Motor neuron (in vitro differentiated cells): ENCODE measurements at regions not wholly inside any gene's neighbourhood (a gene's known extent, or its start where the extent isn't known, plus 50 kb on each side); places are given as distances from the start of the nearest gene placed in this dataset.

Source experiments
- ATAC-seq, 8 experiments: fragments of 200-7000 bp; cut with Tn5 transposase; replicated peaks in 6 of 8; 2 replicates each; pipeline ENCODE4 v1.8.0; 2021; ENCODE audit warnings: mild to moderate bottlenecking in 8 of 8, moderate library complexity in 8 of 8
- H3K27ac ChIP-seq, 2 donors: fragments of 250-450 bp; sonication (Bioruptor Pico); 2 replicates each; pipeline ENCODE4 v1.9.0; 2021; ENCODE audit warnings: antibody characterized with exemption in 2 of 2, mild to moderate bottlenecking in 2 of 2, moderate library complexity in 1 of 2
- H3K4me1 ChIP-seq, 2 donors: fragments of 250-450 bp; sonication (Bioruptor Pico); replicated peaks in 1 of 2; 2 replicates each; pipeline ENCODE4 v1.6.1; 2021; ENCODE audit warnings: antibody characterized with exemption in 2 of 2, mild to moderate bottlenecking in 2 of 2, moderate library complexity in 1 of 2
- H3K4me3 ChIP-seq, 5 donors: fragments of 250-450 bp; sonication (Bioruptor Pico); 2 replicates each; pipeline ENCODE4 v1.9.0; 2021; ENCODE audit warnings: antibody characterized with exemption in 5 of 5, mild to moderate bottlenecking in 5 of 5, moderate library complexity in 4 of 5
- WGBS, 10 experiments: fragments of 450-650 bp; shearing (Covaris generic); methylation state at CpG; one replicate each; pipeline ENCODE4 v1.0.0; 2022; 5-methylcytosine and 5-hydroxymethylcytosine counted together
- in situ Hi-C, 9 experiments: fragments of 400-800 bp; cut with MboI; loops; one replicate each; pipeline ENCODE4 v1.15.0; 2021; ENCODE audit warnings: low sequenced_read_pairs in 9 of 9, low pct_unique_long_range_greater_than_20kb in 2 of 9; ENCODE audit not compliant: unreplicated experiment in 9 of 9

DNA sequence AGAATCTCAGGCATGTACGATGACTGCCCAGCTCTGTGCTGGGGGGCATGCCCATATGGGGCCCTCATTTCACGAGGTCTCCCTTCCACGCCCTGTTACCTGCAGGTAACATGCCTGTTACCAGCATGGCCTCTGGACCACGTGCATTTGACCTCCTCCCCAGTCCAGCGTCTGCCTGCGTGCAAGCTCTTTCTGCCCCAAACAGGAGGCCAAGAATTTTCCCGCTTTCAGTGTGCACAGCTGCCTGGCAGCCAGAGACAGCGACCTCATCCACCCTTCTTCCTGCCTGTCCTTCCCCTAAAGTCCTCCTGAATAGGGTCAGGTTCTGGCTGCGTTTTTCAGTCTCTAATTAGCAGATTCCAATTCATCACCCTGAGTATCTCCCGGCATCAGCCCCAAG is 306.5 kb upstream of the ZFHX3 start:
- ATAC-seq: peak in 5 of 8 experiments; percentile 64 to 77 (median 71)
- in situ Hi-C loops: no loop called here
- peaks cover 31 to 45% of the 10 kb centered on the region in 2 donors for H3K4me1 ChIP-seq
- no peak overlapping the region for H3K4me3 ChIP-seq
- 0 to 53% (median 23%) methylated on average over 1 to 5 of the region's 10 CpGs; no CpG with 5 or more reads in 4 of the 10 experiments for whole genome bisulfite sequencing, 10 experiments
- H3K27ac ChIP-seq: no peak overlapping the region

DNA sequence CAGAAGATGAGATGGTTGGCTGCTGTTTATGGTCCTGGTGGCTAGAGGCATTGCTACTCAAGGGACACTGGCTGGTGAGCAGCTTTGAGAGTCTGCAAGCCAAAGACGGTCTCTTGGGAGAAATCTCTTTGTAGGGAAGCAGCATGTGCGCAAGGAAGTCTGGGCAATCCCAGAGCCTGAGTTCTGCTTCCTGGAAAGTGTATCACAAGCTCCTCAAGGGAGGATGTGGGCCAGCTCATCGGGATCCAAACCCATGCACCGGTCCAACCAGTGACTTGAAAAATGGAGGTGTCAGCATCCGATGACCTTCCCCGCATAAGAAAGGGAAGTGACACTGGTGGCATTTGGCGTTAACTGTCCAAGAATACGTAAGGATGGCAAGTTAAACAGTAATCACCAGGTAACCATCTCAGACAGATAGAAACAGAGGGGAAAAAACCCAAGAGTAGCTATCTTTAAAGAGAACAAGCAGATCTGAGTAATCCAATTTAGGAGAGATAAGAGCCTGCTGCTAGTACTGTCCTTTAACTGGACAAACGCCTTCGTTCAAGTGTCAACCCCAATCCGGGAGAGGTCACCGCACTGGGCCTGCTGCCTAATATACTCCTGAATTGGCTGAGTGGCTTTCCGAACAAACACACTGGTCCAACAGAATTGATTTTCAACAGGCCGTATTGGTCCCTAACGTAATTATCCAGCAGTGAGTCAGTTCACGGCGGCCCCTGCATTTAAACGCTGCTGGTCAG is 303.0 kb upstream of the ZFHX3 start:
- H3K4me3 ChIP-seq: no peak overlapping the region
- no peak overlapping the region for H3K27ac ChIP-seq
- ATAC-seq: peak in 3 of 8 experiments; percentile 25 to 47 (median 40)
- in situ Hi-C loops: no loop called here
- H3K4me1 ChIP-seq: peaks cover 37 to 44% of the 10 kb centered on the region in 2 donors
- 53 to 94% (median 81%) methylated on average over 2 to 18 of the region's 18 CpGs; no CpG with 5 or more reads in 1 of the 10 experiments for WGBS, 10 experiments

DNA sequence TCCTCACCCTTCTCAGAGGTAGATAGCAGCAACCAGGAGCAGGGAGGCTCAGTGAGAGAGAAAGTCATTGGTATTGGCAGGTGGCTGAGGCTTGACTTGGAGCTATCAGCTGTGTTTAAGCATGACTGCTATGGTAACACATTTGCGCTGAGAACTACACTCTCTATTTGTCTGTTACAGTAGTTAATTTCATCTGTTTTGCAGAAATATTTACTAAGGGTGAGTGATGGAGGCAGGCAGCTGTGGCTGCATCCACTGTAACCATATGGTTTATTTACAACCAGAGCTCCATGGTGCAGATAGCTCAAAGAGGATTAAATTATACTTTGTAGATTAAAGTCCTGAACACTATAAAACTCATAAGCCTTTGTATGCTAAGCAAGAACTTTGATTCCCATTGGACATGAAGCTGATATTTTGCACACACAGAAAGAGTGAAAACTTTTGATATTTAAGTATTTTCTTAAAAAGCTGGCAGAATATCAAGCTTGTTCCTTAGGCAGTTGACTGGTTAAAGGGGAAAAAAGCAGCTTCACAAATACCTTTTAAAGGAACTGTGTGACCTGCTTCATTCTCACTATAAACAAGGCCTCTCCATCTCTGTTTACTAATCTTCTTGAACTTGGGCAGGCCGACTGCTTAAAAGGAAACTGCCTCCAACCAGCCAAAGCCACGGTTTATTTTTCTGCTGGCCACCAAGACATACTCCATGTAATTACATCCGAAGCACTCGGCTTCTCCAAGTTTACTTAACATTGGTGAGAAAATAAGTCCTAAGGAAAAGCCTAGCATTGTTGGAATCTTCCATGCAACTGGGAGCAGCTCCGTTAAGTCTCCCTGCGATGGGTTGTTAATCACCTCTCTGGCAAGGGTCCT is 299.8 kb upstream of the ZFHX3 start:
- in situ Hi-C loops: no loop called here
- Histone ChIP-seq H3K27ac (no peak overlapping the region), H3K4me3 (no peak overlapping the region), H3K4me1 (peaks cover 24 to 26% of the 10 kb centered on the region in 2 donors)
- 0 to 100% (median 80%) methylated on average over 1 to 5 of the region's 7 CpGs; no CpG with 5 or more reads in 1 of the 10 experiments for WGBS, 10 experiments
- peak in 1 of 8 experiments; percentile 59 for ATAC-seq

DNA sequence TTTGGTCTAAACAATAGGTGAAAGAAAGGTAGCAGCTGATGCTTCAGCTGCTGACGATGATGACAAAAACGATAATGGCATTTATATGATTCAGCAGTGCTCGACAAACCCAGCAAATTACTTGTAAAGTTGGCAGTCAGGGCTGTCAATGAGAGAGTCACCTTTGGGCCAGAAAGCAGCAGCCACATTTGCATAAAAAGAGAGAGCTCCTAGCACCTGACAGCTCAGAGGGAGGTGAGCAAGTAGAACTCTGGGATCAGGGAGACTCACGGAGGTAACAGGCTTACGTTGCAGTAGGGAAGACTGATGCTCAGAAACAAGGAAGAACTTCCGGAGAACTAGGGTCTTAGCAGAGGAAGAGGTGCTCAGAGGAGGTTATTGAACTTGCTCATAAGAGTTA is 291.9 kb upstream of the ZFHX3 start:
- Histone ChIP-seq H3K4me3 (no peak overlapping the region), H3K4me1 (peaks cover 0 to 3% of the 10 kb centered on the region in 2 donors), H3K27ac (no peak overlapping the region)
- no peak for ATAC-seq
- whole genome bisulfite sequencing, 10 experiments: 25 to 80% (median 59%) methylated on average over 1 to 6 of the region's 6 CpGs; no CpG with 5 or more reads in 3 of the 10 experiments
- in situ Hi-C loops: no loop called here

DNA sequence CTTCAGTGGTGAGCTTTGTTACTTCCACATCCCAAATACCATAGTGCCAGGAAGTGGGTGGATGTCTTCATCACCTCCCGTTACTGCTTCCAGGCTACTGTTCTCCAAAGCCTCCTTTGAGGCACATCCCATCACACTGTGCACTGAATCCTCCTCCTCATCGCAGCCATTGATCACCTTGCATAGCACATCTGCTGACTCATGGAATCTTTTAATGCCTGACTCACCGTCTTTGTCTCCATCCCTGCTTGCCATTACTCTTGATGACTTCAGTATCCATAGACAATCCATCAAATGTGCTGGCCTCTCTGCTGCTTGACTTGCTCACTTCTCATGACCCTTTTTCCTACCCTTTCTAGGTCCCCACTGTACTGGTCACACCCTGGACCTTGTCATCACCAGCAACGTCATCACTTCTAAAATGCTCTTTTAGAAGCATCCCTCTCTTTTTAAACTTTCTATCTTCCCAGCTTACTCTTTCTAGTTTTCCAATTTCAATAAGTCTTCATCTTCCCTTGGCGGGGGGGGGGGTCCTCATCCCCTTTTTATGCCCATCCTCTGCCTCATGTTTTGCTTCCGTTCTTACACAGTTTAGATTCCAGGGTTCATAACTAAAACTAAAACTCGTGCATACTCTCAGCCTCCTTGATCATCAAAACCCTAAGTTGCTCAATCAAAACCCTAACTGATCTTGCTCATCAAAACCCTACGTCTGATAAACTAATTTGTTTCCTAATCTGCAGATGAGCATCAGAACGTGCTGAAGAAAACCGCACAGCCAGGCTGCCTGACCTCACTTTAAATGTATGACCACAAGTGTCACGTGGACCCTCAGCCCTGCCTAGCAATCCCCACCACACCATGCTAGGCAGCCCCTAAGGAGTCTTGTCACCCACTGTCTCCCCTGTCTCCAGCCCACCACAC is 289.7 kb upstream of the ZFHX3 start:
- Histone ChIP-seq H3K27ac (no peak overlapping the region), H3K4me1 (peaks cover 0 to 3% of the 10 kb centered on the region in 2 donors), H3K4me3 (no peak overlapping the region)
- peak in 5 of 8 experiments; percentile 84 to 99 (median 92) for ATAC-seq
- in situ Hi-C loops: no loop called here
- 9 to 93% (median 78%) methylated on average over 3 to 9 of the region's 11 CpGs for WGBS, 10 experiments

DNA sequence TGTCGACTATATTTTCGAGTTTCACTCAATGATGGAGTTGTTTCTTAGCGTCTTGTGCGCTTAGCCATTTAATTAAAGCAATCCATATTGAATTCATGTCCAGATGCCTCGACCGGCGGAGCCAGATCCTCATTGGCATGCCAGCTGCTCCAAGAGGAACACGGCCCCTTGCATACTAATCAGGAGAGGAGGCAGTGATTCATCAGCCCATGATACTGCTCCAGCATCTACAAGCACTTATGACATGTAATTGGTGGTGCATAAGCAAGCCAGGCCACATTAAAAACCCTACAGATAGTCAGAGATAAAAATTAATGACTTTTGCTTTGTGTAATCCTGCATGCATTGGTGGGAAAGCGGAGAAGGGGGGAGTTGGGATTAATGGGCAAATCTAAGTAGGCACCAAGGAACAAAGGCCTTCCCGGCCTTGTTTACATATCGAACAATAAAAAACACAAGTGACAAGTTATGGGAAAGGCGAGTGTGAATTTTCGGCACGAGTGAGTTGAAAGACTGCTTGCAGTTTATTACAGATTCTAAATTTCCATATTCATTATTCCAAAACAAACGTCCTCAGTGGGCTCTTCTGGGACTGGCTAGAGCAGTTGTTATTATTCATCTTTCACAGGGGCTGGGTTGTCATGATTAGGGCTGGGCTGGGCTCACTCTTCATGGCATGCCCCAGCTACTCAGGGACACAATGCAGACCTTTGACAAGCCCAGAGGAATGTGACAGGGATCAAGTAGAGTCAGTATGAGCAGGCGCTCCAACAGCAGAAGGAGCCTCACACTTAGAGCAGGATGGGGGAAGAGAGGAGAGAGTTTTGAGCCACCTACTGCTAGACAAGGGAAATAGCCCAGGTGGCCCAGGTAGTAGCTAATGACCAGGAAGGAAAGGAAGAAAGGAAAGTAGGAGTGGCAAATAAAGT is 281.7 kb upstream of the ZFHX3 start:
- 5 to 69% (median 35%) methylated on average over 2 to 14 of the region's 16 CpGs; no CpG with 5 or more reads in 1 of the 10 experiments for WGBS, 10 experiments
- peak; percentile 67 to 96 (median 90) for ATAC-seq
- Histone ChIP-seq H3K4me1 (peaks cover 19 to 28% of the 10 kb centered on the region in 2 donors), H3K27ac (peak overlapping the region in 1 of 2 donors; percentile 24), H3K4me3 (no peak overlapping the region)
- in situ Hi-C loops: no loop called here

DNA sequence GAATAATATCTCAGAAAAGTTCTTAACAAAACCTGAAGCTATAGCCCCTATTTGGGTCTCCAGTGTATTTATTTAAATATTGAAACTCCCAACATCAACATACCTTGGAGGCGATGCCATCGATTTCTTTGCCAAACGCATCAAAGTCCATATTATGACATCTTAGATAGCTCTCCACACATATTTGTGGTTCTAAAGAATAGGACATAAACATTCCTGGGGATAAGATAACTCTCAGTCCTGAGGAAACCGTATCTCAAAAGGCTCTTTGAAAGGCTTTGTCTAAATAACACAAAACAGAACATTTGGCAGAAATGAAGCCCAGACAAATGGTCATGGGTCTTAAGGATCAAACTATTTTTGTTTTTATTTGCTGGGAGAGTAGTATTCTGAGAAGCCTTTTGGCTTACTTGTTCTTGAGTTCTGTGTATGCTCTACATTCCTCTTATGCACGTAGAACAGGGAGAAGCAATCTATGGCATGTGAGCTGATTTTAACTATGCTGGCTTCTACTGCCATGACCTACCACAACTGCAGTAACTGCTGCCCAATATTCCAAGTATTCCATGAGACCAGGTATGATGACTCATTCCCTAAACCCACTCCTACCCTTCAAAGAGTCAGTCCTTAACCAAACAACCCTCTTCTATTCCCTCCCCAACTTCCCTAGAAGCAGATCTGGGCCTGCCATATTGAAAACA is 279.0 kb upstream of the ZFHX3 start:
- Histone ChIP-seq H3K27ac (no peak overlapping the region), H3K4me3 (no peak overlapping the region), H3K4me1 (peaks cover 23 to 36% of the 10 kb centered on the region in 2 donors)
- no peak for ATAC-seq
- WGBS, 10 experiments: 0 to 100% (median 80%) methylated on average over 1 to 5 of the region's 5 CpGs
- in situ Hi-C loops: no loop called here

DNA sequence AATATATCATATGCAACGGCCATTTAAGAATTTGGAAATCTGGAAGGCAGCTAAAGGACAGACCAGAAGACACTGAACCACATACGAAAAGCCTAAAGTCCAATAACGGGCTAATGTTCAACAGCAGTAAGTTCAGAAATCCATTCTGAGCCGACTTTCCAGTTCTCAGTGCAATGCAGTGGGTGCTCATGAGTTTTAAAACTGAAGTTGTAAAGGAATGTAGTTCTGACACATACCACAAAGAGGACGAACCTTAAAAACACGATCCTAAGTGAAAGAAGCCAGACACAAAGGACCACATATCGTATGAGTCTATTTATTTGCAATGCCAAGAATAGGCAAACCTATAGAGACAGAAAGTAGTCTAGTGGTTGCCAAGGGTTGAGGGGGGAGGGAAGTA is 278.3 kb upstream of the ZFHX3 start:
- WGBS, 10 experiments: 47 to 100% (median 91%) methylated on average over 2 to 7 of the region's 7 CpGs
- Histone ChIP-seq H3K4me1 (peaks cover 28 to 42% of the 10 kb centered on the region in 2 donors), H3K27ac (no peak overlapping the region), H3K4me3 (no peak overlapping the region)
- ATAC-seq: no peak
- in situ Hi-C loops: no loop called here

DNA sequence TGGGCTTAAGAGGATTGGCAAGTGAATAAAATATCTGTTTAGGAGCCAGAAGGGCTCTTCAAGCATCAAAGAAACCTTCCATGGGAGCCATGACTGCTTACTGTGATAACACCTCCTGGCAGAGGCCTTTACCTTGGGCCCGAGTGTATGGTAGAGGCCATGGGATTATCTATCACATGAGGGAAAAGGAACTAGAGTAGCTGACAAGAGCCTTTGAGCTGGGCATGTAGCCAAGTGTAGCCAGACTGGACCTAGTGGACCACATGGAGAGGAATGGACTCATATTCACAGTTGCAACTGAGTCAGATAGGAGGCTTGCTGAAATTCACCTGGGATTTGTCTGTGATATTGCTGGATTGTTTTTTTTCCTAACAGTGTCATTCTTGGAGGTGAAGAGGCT is 276.0 kb upstream of the ZFHX3 start:
- WGBS, 10 experiments: 0 to 67% (median 0%) methylated on average over 1 of the region's 1 CpG; no CpG with 5 or more reads in 6 of the 10 experiments
- in situ Hi-C loops: no loop called here
- Histone ChIP-seq H3K4me3 (no peak overlapping the region), H3K27ac (no peak overlapping the region), H3K4me1 (peaks cover 30 to 43% of the 10 kb centered on the region in 2 donors)
- ATAC-seq: no peak

DNA sequence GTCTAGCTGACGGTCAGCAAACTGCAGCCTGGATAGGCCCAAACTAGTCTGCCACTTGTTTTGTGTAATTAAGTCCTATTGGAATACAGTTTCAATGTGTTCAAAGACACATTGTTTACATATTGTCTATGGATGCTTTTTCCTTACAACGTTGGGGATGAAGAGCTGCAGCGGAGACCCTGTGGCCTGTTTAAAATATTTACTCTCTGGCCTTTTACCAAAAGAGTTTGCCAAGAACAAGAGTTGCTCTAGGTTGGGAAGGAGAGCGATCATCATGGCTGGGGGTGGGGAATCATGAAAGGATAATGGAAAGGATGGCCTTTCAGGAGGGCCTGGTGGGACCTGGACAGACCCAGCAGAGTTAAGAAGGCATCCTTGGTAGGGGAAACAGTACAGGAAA is 274.9 kb upstream of the ZFHX3 start:
- Histone ChIP-seq H3K4me1 (peaks cover 37 to 48% of the 10 kb centered on the region in 2 donors), H3K27ac (no peak overlapping the region), H3K4me3 (no peak overlapping the region)
- WGBS, 10 experiments: 14 to 100% (median 76%) methylated on average over 1 to 4 of the region's 4 CpGs; no CpG with 5 or more reads in 2 of the 10 experiments
- ATAC-seq: no peak
- in situ Hi-C loops: no loop called here

DNA sequence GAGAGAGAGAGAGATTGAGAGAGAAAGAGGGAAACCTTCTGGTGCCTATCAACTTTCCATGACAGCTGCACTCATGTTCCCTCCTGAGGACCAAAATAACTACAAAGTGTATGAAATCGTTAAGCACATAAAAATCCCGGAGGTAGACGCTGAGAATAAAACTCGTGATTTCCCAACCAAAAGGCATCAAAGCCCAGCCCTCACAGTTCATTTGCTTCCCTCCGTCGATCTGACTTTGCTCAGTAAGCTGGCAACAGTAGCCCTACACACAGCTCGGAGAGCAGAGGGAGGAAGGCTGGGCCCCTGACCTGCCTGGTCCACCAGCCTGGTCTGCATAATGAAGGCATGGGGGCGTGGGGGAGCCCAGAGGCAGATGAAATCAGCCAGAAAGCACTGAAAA is 273.9 kb upstream of the ZFHX3 start:
- in situ Hi-C loops: no loop called here

More for the DNA sequence above, 273.9 kb upstream of the ZFHX3 start:
- Histone ChIP-seq H3K4me1 (peaks cover 47 to 58% of the 10 kb centered on the region in 2 donors), H3K27ac (peak overlapping the region in 1 of 2 donors; percentile 16), H3K4me3 (no peak overlapping the region)
- WGBS, 10 experiments: 0 to 22% (median 20%) methylated on average over 2 to 8 of the region's 8 CpGs; no CpG with 5 or more reads in 5 of the 10 experiments
- ATAC-seq: peak in 5 of 8 experiments; percentile 12 to 79 (median 42)
